ENCODE measurements at regions not wholly inside any gene's neighbourhood (a gene's known extent, or its start where the extent isn't known, plus 50 kb on each side); places are given as distances from the start of the nearest gene placed in this dataset.

GRCh38 chr6:80446454-80447045, 340.1 kb downstream of the BCKDHB start:
- TF ChIP-seq POLR2AphosphoS5 (IDR thresholded peaks at IDR 0.05; ENCODE audit: borderline replicate concordance, low read depth, low read length), result no peak
- no peak for TF ChIP-seq EZH2 (IDR thresholded peaks at IDR 0.05)
- TF ChIP-seq FOXP2 (optimal IDR thresholded peaks at IDR 0.05; ENCODE audit: control extremely low read depth, extremely low read length, insufficient read depth), result no peak
- Histone ChIP-seq H3K9me3 (ENCODE audit: low read depth, low read length) (no peaks in the 10 kb centered on the region), H3K36me3 (ENCODE audit: insufficient read depth, low read length) (no peaks in the 10 kb centered on the region), H3K27ac (no peak overlapping the region), H3K4me3 (no peak overlapping the region), H3K9ac (ENCODE audit: insufficient read length) (no peak overlapping the region)
- DNase-seq (ENCODE audit: low read depth, low spot score), result no peak

- Histone ChIP-seq H3K36me3 (ENCODE audit: insufficient read depth, low read length) (no peaks in the 10 kb centered on the region), H3K4me3 (no peak overlapping the region), H3K9ac (ENCODE audit: insufficient read length) (no peak overlapping the region), H3K27ac (no peak overlapping the region), H3K9me3 (ENCODE audit: low read depth, low read length) (no peaks in the 10 kb centered on the region)
- no peak for DNase-seq (ENCODE audit: low read depth, low spot score)
- TF ChIP-seq EZH2 (IDR thresholded peaks at IDR 0.05) (no peak), FOXP2 (optimal IDR thresholded peaks at IDR 0.05; ENCODE audit: control extremely low read depth, extremely low read length, insufficient read depth) (no peak), POLR2AphosphoS5 (IDR thresholded peaks at IDR 0.05; ENCODE audit: borderline replicate concordance, low read depth, low read length) (no peak)
These were observed 339.3 kb downstream of the BCKDHB start for GRCh38 chr6:80445751-80446150.

- Histone ChIP-seq H3K36me3 (ENCODE audit: insufficient read depth, low read length) (no peaks in the 10 kb centered on the region), H3K4me3 (no peak overlapping the region), H3K9ac (ENCODE audit: insufficient read length) (no peak overlapping the region), H3K9me3 (ENCODE audit: low read depth, low read length) (no peaks in the 10 kb centered on the region), H3K27ac (no peak overlapping the region)
- no peak for DNase-seq (ENCODE audit: low read depth, low spot score)
- TF ChIP-seq EZH2 (IDR thresholded peaks at IDR 0.05) (no peak), FOXP2 (optimal IDR thresholded peaks at IDR 0.05; ENCODE audit: control extremely low read depth, extremely low read length, insufficient read depth) (no peak), POLR2AphosphoS5 (IDR thresholded peaks at IDR 0.05; ENCODE audit: borderline replicate concordance, low read depth, low read length) (no peak)
These were observed 335.9 kb downstream of the BCKDHB start for GRCh38 chr6:80442366-80442765.

- no peak for DNase-seq (ENCODE audit: low read depth, low spot score)
These were observed 334.7 kb downstream of the BCKDHB start for GRCh38 chr6:80441131-80441530.

GRCh38 chr6:80440496-80441115, 334.1 kb downstream of the BCKDHB start:
- TF ChIP-seq EZH2 (IDR thresholded peaks at IDR 0.05) (no peak), FOXP2 (optimal IDR thresholded peaks at IDR 0.05; ENCODE audit: control extremely low read depth, extremely low read length, insufficient read depth) (no peak), POLR2AphosphoS5 (IDR thresholded peaks at IDR 0.05; ENCODE audit: borderline replicate concordance, low read depth, low read length) (no peak)
- Histone ChIP-seq H3K4me3 (no peak overlapping the region), H3K9me3 (ENCODE audit: low read depth, low read length) (no peaks in the 10 kb centered on the region), H3K9ac (ENCODE audit: insufficient read length) (no peak overlapping the region), H3K36me3 (ENCODE audit: insufficient read depth, low read length) (no peaks in the 10 kb centered on the region), H3K27ac (no peak overlapping the region)
- DNase-seq (ENCODE audit: low read depth, low spot score), result no peak

More at GRCh38 chr6:80441131-80441530, 334.7 kb downstream of the BCKDHB start:
- H3K36me3 ChIP-seq (ENCODE audit: insufficient read depth, low read length), result no peaks in the 10 kb centered on the region
- TF ChIP-seq POLR2AphosphoS5 (IDR thresholded peaks at IDR 0.05; ENCODE audit: borderline replicate concordance, low read depth, low read length), result no peak
- TF ChIP-seq EZH2 (IDR thresholded peaks at IDR 0.05), result no peak
- no peak for TF ChIP-seq FOXP2 (optimal IDR thresholded peaks at IDR 0.05; ENCODE audit: control extremely low read depth, extremely low read length, insufficient read depth)
- no peak overlapping the region for H3K4me3 ChIP-seq
- no peaks in the 10 kb centered on the region for H3K9me3 ChIP-seq (ENCODE audit: low read depth, low read length)
- no peak overlapping the region for H3K9ac ChIP-seq (ENCODE audit: insufficient read length)
- no peak overlapping the region for H3K27ac ChIP-seq

- Histone ChIP-seq H3K4me3 (no peak overlapping the region), H3K9ac (ENCODE audit: insufficient read length) (no peak overlapping the region), H3K36me3 (ENCODE audit: insufficient read depth, low read length) (no peaks in the 10 kb centered on the region), H3K9me3 (ENCODE audit: low read depth, low read length) (no peaks in the 10 kb centered on the region), H3K27ac (no peak overlapping the region)
- DNase-seq (ENCODE audit: low read depth, low spot score), result no peak
- TF ChIP-seq EZH2 (IDR thresholded peaks at IDR 0.05), result no peak
- TF ChIP-seq FOXP2 (optimal IDR thresholded peaks at IDR 0.05; ENCODE audit: control extremely low read depth, extremely low read length, insufficient read depth), result no peak
- TF ChIP-seq POLR2AphosphoS5 (IDR thresholded peaks at IDR 0.05; ENCODE audit: borderline replicate concordance, low read depth, low read length), result no peak
These were observed 333.4 kb downstream of the BCKDHB start for GRCh38 chr6:80439721-80440470.

GRCh38 chr6:80438772-80439171, 332.3 kb downstream of the BCKDHB start:
- Histone ChIP-seq H3K27ac (no peak overlapping the region), H3K4me3 (no peak overlapping the region), H3K9ac (ENCODE audit: insufficient read length) (no peak overlapping the region), H3K36me3 (ENCODE audit: insufficient read depth, low read length) (no peaks in the 10 kb centered on the region), H3K9me3 (ENCODE audit: low read depth, low read length) (no peaks in the 10 kb centered on the region)
- no peak for TF ChIP-seq EZH2 (IDR thresholded peaks at IDR 0.05)
- no peak for TF ChIP-seq FOXP2 (optimal IDR thresholded peaks at IDR 0.05; ENCODE audit: control extremely low read depth, extremely low read length, insufficient read depth)
- no peak for TF ChIP-seq POLR2AphosphoS5 (IDR thresholded peaks at IDR 0.05; ENCODE audit: borderline replicate concordance, low read depth, low read length)
- DNase-seq (ENCODE audit: low read depth, low spot score), result no peak

- Histone ChIP-seq H3K9me3 (ENCODE audit: low read depth, low read length) (no peaks in the 10 kb centered on the region), H3K4me3 (no peak overlapping the region), H3K9ac (ENCODE audit: insufficient read length) (no peak overlapping the region), H3K36me3 (ENCODE audit: insufficient read depth, low read length) (no peaks in the 10 kb centered on the region), H3K27ac (no peak overlapping the region)
- DNase-seq (ENCODE audit: low read depth, low spot score), result no peak
- TF ChIP-seq FOXP2 (optimal IDR thresholded peaks at IDR 0.05; ENCODE audit: control extremely low read depth, extremely low read length, insufficient read depth) (no peak), POLR2AphosphoS5 (IDR thresholded peaks at IDR 0.05; ENCODE audit: borderline replicate concordance, low read depth, low read length) (no peak), EZH2 (IDR thresholded peaks at IDR 0.05) (no peak)
These were observed 331.3 kb downstream of the BCKDHB start for GRCh38 chr6:80437801-80438200.
